Tibial artery (tissue), 4 donors: ENCODE measurements at regions not wholly inside any gene's neighbourhood (a gene's known extent, or its start where the extent isn't known, plus 50 kb on each side); places are given as distances from the start of the nearest gene placed in this dataset.

Experiments
- DNase-seq, 2 donors: peaks; one replicate each; pipeline ENCODE4 v3.0.0-alpha.2; 2019
- H3K27ac ChIP-seq, 2 donors: fragments of 200-600 bp; sonication (generic) in 1 of 2; 1 replicate in 1 of 2; 2 replicates in 1 of 2; pipeline ENCODE4 v1.5.1; 2018 to 2019; ENCODE audit warnings: mild to moderate bottlenecking in 1 of 2
- H3K27me3 ChIP-seq, 2 donors: fragments of 200-600 bp; sonication (generic) in 1 of 2; one replicate each; pipeline versions ENCODE4 v1.5.1 to v1.6.0; 2016 to 2019
- H3K36me3 ChIP-seq, 3 donors: fragments of 200-600 bp; sonication (generic) in 2 of 3; one replicate each; pipeline ENCODE4 v1.5.1; 2016 to 2019; ENCODE audit warnings: mild to moderate bottlenecking in 2 of 3
- H3K4me1 ChIP-seq, 4 donors: fragments of 200-600 bp; sonication (generic) in 2 of 4; 1 replicate in 3 of 4; 2 replicates in 1 of 4; pipeline ENCODE4 v1.5.1; 2016 to 2019
- H3K4me3 ChIP-seq, 2 donors: fragments of 200-600 bp; sonication (generic) in 1 of 2; 1 replicate in 1 of 2; 2 replicates in 1 of 2; pipeline ENCODE4 v1.5.1; 2018 to 2019; ENCODE audit warnings: mild to moderate bottlenecking in 2 of 2
- H3K9me3 ChIP-seq, 3 donors: fragments of 200-600 bp; sonication (generic) in 1 of 3; one replicate each; pipeline ENCODE4 v1.5.1; 2016 to 2019
- intact Hi-C: fragments of 100-400 bp; cut with DNase I; formaldehyde crosslinking; loops from one replicate; pipeline ENCODE4 v1.15.0; 2023; ENCODE audit warnings: low total_unique reads
- TF ChIP-seq, protein P1 (sequence below), 2 experiments: fragments of 200-600 bp in 1 of 2; fragments of 450-650 bp in 1 of 2; IDR thresholded peaks; one replicate each; pipeline ENCODE4 v1.5.1; 2017 to 2019; ENCODE audit warnings: antibody characterized with exemption in 2 of 2, mild to moderate bottlenecking in 1 of 2, moderate library complexity in 1 of 2

DNA sequence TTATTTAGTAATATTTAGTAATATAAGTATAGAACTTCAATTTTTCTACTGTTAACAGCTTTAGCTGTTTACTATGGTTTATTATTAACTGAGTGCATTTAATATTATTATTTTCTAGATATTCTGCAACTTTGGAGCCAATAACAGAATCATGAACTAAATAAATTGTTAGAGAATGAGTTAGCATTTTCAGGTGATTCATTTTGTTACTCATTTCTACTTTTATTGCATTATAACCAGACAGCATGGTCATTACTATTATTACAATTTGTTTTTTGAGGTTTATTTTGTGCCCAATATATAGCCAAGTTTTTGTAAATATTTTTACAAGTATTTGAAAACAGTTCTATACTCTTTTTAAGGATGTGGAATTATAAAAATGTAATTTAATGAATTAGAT lies 279.6 kb downstream of the SQOR start:
- H3K4me1 ChIP-seq = no peaks in the 10 kb centered on the region
- TF ChIP-seq, protein P1, sequence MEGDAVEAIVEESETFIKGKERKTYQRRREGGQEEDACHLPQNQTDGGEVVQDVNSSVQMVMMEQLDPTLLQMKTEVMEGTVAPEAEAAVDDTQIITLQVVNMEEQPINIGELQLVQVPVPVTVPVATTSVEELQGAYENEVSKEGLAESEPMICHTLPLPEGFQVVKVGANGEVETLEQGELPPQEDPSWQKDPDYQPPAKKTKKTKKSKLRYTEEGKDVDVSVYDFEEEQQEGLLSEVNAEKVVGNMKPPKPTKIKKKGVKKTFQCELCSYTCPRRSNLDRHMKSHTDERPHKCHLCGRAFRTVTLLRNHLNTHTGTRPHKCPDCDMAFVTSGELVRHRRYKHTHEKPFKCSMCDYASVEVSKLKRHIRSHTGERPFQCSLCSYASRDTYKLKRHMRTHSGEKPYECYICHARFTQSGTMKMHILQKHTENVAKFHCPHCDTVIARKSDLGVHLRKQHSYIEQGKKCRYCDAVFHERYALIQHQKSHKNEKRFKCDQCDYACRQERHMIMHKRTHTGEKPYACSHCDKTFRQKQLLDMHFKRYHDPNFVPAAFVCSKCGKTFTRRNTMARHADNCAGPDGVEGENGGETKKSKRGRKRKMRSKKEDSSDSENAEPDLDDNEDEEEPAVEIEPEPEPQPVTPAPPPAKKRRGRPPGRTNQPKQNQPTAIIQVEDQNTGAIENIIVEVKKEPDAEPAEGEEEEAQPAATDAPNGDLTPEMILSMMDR (IDR thresholded peaks at IDR 0.05) = no peak
- intact Hi-C loops = no loop called here

DNA sequence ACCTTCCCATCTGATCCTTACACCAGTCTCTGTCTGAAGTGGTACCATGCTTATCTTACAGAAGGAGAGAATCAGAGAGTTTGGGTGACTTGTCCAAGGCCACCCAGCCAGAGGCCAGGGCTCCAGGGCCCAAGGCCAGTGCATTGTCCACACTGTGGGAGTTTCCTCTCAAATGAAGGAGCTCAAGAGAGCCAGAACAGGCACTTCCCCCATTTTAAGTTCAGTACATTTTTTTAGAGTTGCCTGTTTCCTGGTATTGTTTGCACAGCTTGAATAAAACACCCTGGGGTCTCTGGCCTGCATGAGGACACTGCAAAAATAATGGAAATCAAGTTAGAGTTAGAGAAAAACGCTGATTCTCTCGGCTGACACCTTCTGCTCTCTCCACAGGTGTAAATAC lies 284.0 kb downstream of the SQOR start:
- Histone ChIP-seq H3K4me3 (no peak overlapping the region), H3K27me3 (no peaks in the 10 kb centered on the region), H3K36me3 (no peaks in the 10 kb centered on the region), H3K9me3 (no peaks in the 10 kb centered on the region), H3K27ac (no peak overlapping the region), H3K4me1 (no peaks in the 10 kb centered on the region)
- no peak for DNase-seq
- TF ChIP-seq, protein P1 (IDR thresholded peaks at IDR 0.05) = no peak
- intact Hi-C loops = no loop called here

More for the DNA sequence above, 279.6 kb downstream of the SQOR start:
- no peaks in the 10 kb centered on the region for H3K27me3 ChIP-seq
- no peak overlapping the region for H3K27ac ChIP-seq
- DNase-seq = no peak
- no peak overlapping the region for H3K4me3 ChIP-seq
- no peaks in the 10 kb centered on the region for H3K9me3 ChIP-seq
- no peaks in the 10 kb centered on the region for H3K36me3 ChIP-seq

DNA sequence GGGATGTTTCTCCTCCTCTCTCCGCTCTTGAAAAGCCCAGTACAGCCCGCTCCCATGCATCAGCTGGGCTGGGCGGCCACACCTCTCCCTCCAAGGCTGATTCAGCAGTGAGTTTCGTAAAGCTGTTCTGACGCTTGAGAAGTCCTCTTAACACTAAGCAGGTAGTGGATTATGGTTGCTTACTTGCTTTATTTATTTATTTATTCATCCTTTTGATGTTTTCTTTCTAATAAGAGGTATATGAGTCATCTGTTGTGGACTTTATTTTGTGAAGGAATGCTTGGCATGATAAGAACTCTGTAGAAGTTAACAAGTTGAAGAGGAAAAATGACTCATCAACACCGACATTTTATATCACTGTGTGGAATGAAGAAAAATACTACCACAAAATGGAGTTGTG lies 285.0 kb downstream of the SQOR start:
- H3K4me1 ChIP-seq = no peaks in the 10 kb centered on the region
- TF ChIP-seq, protein P1 (IDR thresholded peaks at IDR 0.05) = no peak
- H3K9me3 ChIP-seq = no peaks in the 10 kb centered on the region
- no peaks in the 10 kb centered on the region for H3K27me3 ChIP-seq
- no peak overlapping the region for H3K27ac ChIP-seq
- no peak for DNase-seq
- H3K4me3 ChIP-seq = no peak overlapping the region
- intact Hi-C loops = no loop called here
- no peaks in the 10 kb centered on the region for H3K36me3 ChIP-seq

DNA sequence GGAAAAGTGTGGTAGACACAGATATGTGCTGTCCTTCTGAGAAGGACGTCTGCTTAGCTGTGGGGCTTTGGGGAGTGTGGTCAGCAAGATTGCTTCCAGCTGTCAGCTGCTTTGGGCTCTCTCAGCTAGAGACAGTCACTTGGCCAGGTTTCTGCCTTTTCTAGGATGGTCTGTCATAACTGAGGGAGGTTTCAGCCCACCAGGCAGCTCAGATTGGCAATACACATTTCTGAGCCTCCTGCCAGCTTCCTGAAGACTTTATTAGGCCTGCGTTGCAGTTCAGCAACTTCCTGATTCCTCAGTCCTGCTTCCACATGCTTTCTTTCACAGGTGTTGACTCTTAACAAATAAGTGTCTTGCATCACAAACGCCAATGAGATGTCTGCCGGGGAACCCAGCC lies 286.5 kb downstream of the SQOR start:
- H3K4me1 ChIP-seq = no peaks in the 10 kb centered on the region
- no peak overlapping the region for H3K4me3 ChIP-seq
- H3K36me3 ChIP-seq = no peaks in the 10 kb centered on the region
- intact Hi-C loops = no loop called here
- no peaks in the 10 kb centered on the region for H3K27me3 ChIP-seq
- TF ChIP-seq, protein P1 (IDR thresholded peaks at IDR 0.05) = no peak
- DNase-seq = no peak
- H3K9me3 ChIP-seq = no peaks in the 10 kb centered on the region
- no peak overlapping the region for H3K27ac ChIP-seq

DNA sequence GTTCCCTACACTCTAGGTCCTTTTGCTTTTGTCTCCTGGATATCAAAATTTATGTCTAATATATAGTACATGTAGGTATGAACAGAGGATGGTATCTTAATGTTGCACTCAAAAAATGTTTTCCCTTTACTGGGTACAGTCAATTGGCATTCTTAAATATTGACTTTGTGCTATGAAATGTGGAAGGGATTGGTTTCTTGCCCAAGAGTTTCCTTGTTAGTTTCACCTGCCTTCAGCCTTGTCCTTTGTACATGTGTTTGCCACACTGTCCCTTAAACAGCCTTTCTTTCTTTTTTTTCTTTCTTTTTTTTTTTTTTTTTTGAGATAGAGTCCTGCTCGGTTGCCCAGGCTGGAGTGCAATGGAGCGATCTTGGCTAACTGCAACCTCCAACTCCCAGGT lies 287.1 kb downstream of the SQOR start:
- no peak overlapping the region for H3K4me3 ChIP-seq
- no peaks in the 10 kb centered on the region for H3K4me1 ChIP-seq
- no peaks in the 10 kb centered on the region for H3K27me3 ChIP-seq
- TF ChIP-seq, protein P1 (IDR thresholded peaks at IDR 0.05) = no peak
- no peaks in the 10 kb centered on the region for H3K9me3 ChIP-seq
- no peaks in the 10 kb centered on the region for H3K36me3 ChIP-seq
- DNase-seq = no peak
- intact Hi-C loops = no loop called here
- H3K27ac ChIP-seq = no peak overlapping the region

DNA sequence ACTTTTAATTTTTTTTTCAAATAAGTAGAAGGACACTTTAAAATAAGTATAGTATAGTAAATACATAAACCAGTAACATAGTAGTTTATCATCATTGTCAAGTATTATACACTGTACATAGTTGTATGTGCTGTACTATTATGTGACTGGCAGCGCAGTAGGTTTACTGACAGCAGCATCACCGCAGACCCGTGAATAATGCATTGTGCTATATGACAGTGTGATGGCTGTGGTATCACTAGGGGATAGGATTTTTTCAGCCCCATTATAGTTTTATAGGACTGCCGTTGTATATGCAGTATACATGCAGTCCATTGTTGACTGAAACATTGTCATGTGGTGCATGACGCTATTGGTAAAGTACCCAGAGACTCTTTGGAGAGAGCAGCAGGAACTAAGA lies 306.5 kb downstream of the SQOR start:
- no peaks in the 10 kb centered on the region for H3K36me3 ChIP-seq
- no peak overlapping the region for H3K4me3 ChIP-seq
- no peaks in the 10 kb centered on the region for H3K9me3 ChIP-seq
- intact Hi-C loops = no loop called here
- no peak for DNase-seq
- H3K4me1 ChIP-seq = no peaks in the 10 kb centered on the region
- no peak overlapping the region for H3K27ac ChIP-seq
- TF ChIP-seq, protein P1 (IDR thresholded peaks at IDR 0.05) = no peak
- no peaks in the 10 kb centered on the region for H3K27me3 ChIP-seq
